GM12878 (cell line): ENCODE measurements at regions not wholly inside any gene's neighbourhood (a gene's known extent, or its start where the extent isn't known, plus 50 kb on each side); places are given as distances from the start of the nearest gene placed in this dataset.

Source experiments
- ATAC-seq: fragments of 200-7000 bp; cut with Tn5 transposase; 3 replicates; pipeline ENCODE4 v1.9.1; 2020; ENCODE audit warnings: mild to moderate bottlenecking, moderate library complexity
- BruUV-seq: library from RNA; stranded (reverse); fragments of 400-500 nt; replicated peaks from 2 replicates; lab custom pipeline; 2021; lab: Mats Ljungman, UMichigan
- CTCF ChIA-PET: fragments of 300-600 bp; sonication (Branson Sonifier 250); formaldehyde crosslinking; extraction: SDS; loops from one replicate; lab custom pipeline; 2021; ENCODE audit warnings: inconsistent platforms; lab: Yijun Ruan, JAX
- POLR2A ChIA-PET: fragments of 350-600 bp; formaldehyde crosslinking; extraction: SDS; loops from one replicate; lab custom pipeline; 2021; ENCODE audit warnings: inconsistent platforms; lab: Charles Lee
- RAD21 ChIA-PET: fragments of 300-600 bp; sonication (Branson Sonifier 250); formaldehyde crosslinking; loops from one replicate; lab custom pipeline; 2023; ENCODE audit warnings: antibody characterized with exemption; ENCODE audit not compliant: unreplicated experiment; lab: Charles Lee
- SMC1A ChIA-PET: fragments of 300-600 bp; sonication (Branson Sonifier 250); formaldehyde crosslinking; loops from one replicate; lab custom pipeline; 2023; ENCODE audit not compliant: unreplicated experiment, uncharacterized antibody; lab: Charles Lee
- DNase-seq: peaks from one replicate; pipeline ENCODE4 v3.0.0-alpha.2; 2011; ENCODE audit warnings: low read depth, low spot score
- FAIRE-seq: peaks from 3 replicates; lab custom pipeline; 2011; peaks lifted over from hg19 to GRCh38; lab: Jason Lieb, UNC
- H2AFZ ChIP-seq: 2 replicates; pipeline ENCODE4 v1.6.0; 2011; ENCODE audit warnings: low read depth, low read length, control low read depth; ENCODE audit not compliant: control insufficient read depth
- H3K27ac ChIP-seq: 2 replicates; pipeline ENCODE4 v1.5.1; 2011; ENCODE audit warnings: control low read depth; ENCODE audit not compliant: control insufficient read depth, insufficient read depth
- H3K27me3 ChIP-seq, 2 experiments: replicated peaks in 1 of 2; 2 replicates each; pipeline versions ENCODE4 v1.6.0 to v1.6.1; 2011; ENCODE audit warnings: low read length in 1 of 2; ENCODE audit not compliant: control insufficient read depth in 2 of 2, insufficient read depth in 2 of 2
- H3K36me3 ChIP-seq, 2 experiments: 2 replicates each; pipeline ENCODE4 v1.5.1; 2011; ENCODE audit warnings: low read length in 1 of 2; ENCODE audit not compliant: control insufficient read depth in 2 of 2, insufficient read depth in 2 of 2
- H3K4me1 ChIP-seq: 2 replicates; pipeline ENCODE4 v1.6.1; 2011; ENCODE audit warnings: mild to moderate bottlenecking, low read length, moderate library complexity, mixed read lengths; ENCODE audit not compliant: control insufficient read depth, insufficient read depth
- H3K4me2 ChIP-seq: 2 replicates; pipeline ENCODE4 v1.6.0; 2011; ENCODE audit warnings: control low read depth; ENCODE audit not compliant: control insufficient read depth, insufficient read depth
- H3K4me3 ChIP-seq: fragments of 200-600 bp; sonication (generic); 2 replicates; pipeline ENCODE4 v1.5.1; 2016
- H3K79me2 ChIP-seq: 2 replicates; pipeline ENCODE4 v1.6.0; 2011; ENCODE audit warnings: low read length; ENCODE audit not compliant: control insufficient read depth, insufficient read depth
- H3K9ac ChIP-seq: 2 replicates; pipeline ENCODE4 v1.8.0; 2011; ENCODE audit warnings: low read length, control low read depth, mixed read lengths; ENCODE audit not compliant: control insufficient read depth, insufficient read depth
- H3K9me3 ChIP-seq: replicated peaks from 3 replicates; pipeline ENCODE4 v1.5.1; 2011; ENCODE audit warnings: mild to moderate bottlenecking, low read length; ENCODE audit not compliant: control insufficient read depth, insufficient read depth
- H4K20me1 ChIP-seq: 2 replicates; pipeline ENCODE4 v1.6.0; 2011; ENCODE audit not compliant: control insufficient read depth, insufficient read depth
- CBX3 ChIP-seq: fragments of 200-600 bp; sonication (generic); IDR thresholded peaks from 2 replicates; pipeline ENCODE4 v1.6.1; 2016; ENCODE audit warnings: low read depth, borderline replicate concordance
- CREM ChIP-seq: IDR thresholded peaks from 2 replicates; pipeline ENCODE4 v1.6.1; 2014; ENCODE audit warnings: antibody characterized with exemption, low read depth
- FOXK2 ChIP-seq: fragments of 450-650 bp; IDR thresholded peaks from 2 replicates; pipeline ENCODE4 v1.6.1; 2017; ENCODE audit warnings: mild to moderate bottlenecking, moderate library complexity
- MYB ChIP-seq: fragments of 150-350 bp; IDR thresholded peaks from 2 replicates; pipeline ENCODE4 v1.6.1; 2014; ENCODE audit warnings: mild to moderate bottlenecking, low read depth, low read length, borderline replicate concordance
- NBN ChIP-seq: fragments of 450-650 bp; IDR thresholded peaks from 2 replicates; pipeline ENCODE4 v1.6.1; 2016
- SIX5 ChIP-seq: IDR thresholded peaks from 2 replicates; pipeline ENCODE4 v1.6.1; 2011; ENCODE audit warnings: mild to moderate bottlenecking, low read depth, low read length, moderate library complexity; ENCODE audit not compliant: severe bottlenecking
- SPI1 ChIP-seq: IDR thresholded peaks from 2 replicates; pipeline ENCODE4 v1.6.1; 2011; ENCODE audit warnings: low read depth, mild to moderate bottlenecking, low read length, moderate library complexity, borderline replicate concordance; ENCODE audit not compliant: insufficient read depth
- SREBF1 ChIP-seq: IDR thresholded peaks from 2 replicates; pipeline ENCODE4 v1.6.1; 2012; ENCODE audit warnings: mild to moderate bottlenecking, low read length
- STAT1 ChIP-seq: fragments of 450-650 bp; conservative IDR thresholded peaks from 2 replicates; pipeline ENCODE4 v1.6.1; 2014; ENCODE audit warnings: antibody characterized with exemption, mild to moderate bottlenecking
- TCF3 ChIP-seq: IDR thresholded peaks from 2 replicates; pipeline ENCODE4 v1.6.1; 2012; ENCODE audit warnings: low read depth, mild to moderate bottlenecking, low read length, borderline replicate concordance; ENCODE audit not compliant: insufficient read depth
- ZBED1 ChIP-seq: IDR thresholded peaks from 2 replicates; pipeline ENCODE4 v1.6.1; 2016; ENCODE audit warnings: borderline replicate concordance
- ZSCAN29 ChIP-seq: fragments of 450-650 bp; IDR thresholded peaks from 2 replicates; pipeline ENCODE4 v1.6.1; 2017; ENCODE audit warnings: mild to moderate bottlenecking, moderate library complexity
- WGBS: methylation state at CpG from one replicate; pipeline ENCODE4 v1.1.6; 2016; ENCODE audit warnings: low lambda C conversion rate; ENCODE audit not compliant: insufficient replicate concordance, insufficient coverage; ENCODE audit errors: missing lambda C conversion rate; 5-methylcytosine and 5-hydroxymethylcytosine counted together
- in situ Hi-C: fragments of 300-500 bp; cut with MboI; formaldehyde crosslinking; loops from 9 replicates; pipeline ENCODE4 v1.14.3; 2018; ENCODE audit warnings: mixed read lengths
- intact Hi-C: fragments of 100-400 bp; cut with micrococcal nuclease; formaldehyde crosslinking; loops from one replicate; pipeline ENCODE4 v1.14.2; 2022; ENCODE audit not compliant: unreplicated experiment
- TF ChIP-seq, protein P1 (sequence below): IDR thresholded peaks from 2 replicates; pipeline ENCODE4 v1.6.1; 2011; ENCODE audit warnings: borderline replicate concordance, low read depth, mild to moderate bottlenecking, moderate library complexity, mixed read lengths, low read length; ENCODE audit not compliant: insufficient read depth; ENCODE audit errors: extremely low read length
- TF ChIP-seq, protein P2 (sequence below): IDR thresholded peaks from 2 replicates; pipeline ENCODE4 v1.6.1; 2012; ENCODE audit warnings: low read depth, low read length, improper control_type of control experiment
- TF ChIP-seq, protein P3 (sequence below): fragments of 450-650 bp; IDR thresholded peaks from 2 replicates; pipeline ENCODE4 v1.6.1; 2017; ENCODE audit warnings: mild to moderate bottlenecking, moderate library complexity

DNA sequence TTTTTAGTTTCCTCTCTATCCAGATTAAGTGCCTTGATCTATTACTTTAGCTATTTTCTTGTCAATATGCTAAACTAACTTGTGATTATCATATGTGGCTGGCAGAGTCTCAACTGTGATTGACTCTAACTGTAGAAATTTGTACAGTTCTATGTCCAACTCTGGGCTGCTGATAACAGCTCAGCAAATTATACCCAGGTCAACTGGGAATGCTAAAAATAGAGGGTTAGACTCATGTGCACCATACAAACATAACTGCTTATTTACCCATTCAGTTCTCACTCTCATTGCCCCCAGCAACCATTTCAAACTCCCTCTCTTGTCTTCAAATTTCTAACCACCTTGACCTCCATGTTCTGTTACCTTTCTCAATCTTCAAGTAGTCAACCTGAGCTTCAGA is 576.9 kb downstream of the TDRD15 start (continued):
- TF ChIP-seq CREM: no peak
- no peak for TF ChIP-seq CBX3
- no peak for TF ChIP-seq STAT1
- TF ChIP-seq TCF3: no peak
- TF ChIP-seq SREBF1: no peak
- no peak for TF ChIP-seq NBN
- no peak for TF ChIP-seq SPI1
- no peak for TF ChIP-seq MYB

DNA sequence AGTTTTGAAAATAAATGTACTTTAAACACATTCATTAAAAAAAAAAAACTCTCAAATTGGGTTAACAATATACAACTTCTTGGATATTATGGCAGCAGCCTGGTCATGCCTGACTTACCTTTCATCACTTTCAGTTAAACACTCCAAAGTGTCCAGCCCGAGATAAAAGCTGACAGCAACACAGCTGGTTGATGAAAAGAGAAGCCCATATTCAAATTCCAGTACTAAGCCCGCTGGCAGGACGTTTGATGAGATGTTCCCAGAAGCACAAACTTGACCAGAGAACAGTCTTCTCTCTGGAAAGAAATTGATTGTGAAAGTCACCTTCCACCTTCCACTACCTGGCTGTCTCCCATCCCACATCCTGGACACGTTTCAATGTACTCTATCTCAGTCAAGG is 586.3 kb downstream of the TDRD15 start:
- WGBS: 5% methylated on average over 4 of the region's 4 CpGs
- H3K9ac ChIP-seq: no peak overlapping the region
- intact Hi-C loops (no loop called here), in situ Hi-C loops (no loop called here)
- ChIA-PET SMC1A (no interaction called here), CTCF (no interaction called here), RAD21 (no interaction called here), POLR2A (no interaction called here)
- no peak overlapping the region for H2AFZ ChIP-seq
- H3K9me3 ChIP-seq: no peaks in the 10 kb centered on the region
- DNase-seq (no peak), FAIRE-seq (no peak), ATAC-seq (no peak)
- H3K36me3 ChIP-seq: no peaks in the 10 kb centered on the region
- no peak overlapping the region for H3K4me3 ChIP-seq
- H3K27ac ChIP-seq: no peak overlapping the region
- no peaks in the 10 kb centered on the region for H4K20me1 ChIP-seq
- H3K4me2 ChIP-seq: no peak overlapping the region
- H3K27me3 ChIP-seq: no peaks in the 10 kb centered on the region
- BruUV-seq: no TSS peak
- no peaks in the 10 kb centered on the region for H3K79me2 ChIP-seq
- no peaks in the 10 kb centered on the region for H3K4me1 ChIP-seq
- TF ChIP-seq SIX5 (no peak), FOXK2 (no peak), ZSCAN29 (no peak), ZBED1 (no peak)
- TF ChIP-seq, protein P1, sequence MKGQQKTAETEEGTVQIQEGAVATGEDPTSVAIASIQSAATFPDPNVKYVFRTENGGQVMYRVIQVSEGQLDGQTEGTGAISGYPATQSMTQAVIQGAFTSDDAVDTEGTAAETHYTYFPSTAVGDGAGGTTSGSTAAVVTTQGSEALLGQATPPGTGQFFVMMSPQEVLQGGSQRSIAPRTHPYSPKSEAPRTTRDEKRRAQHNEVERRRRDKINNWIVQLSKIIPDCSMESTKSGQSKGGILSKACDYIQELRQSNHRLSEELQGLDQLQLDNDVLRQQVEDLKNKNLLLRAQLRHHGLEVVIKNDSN: no peak
- TF ChIP-seq, protein P2, sequence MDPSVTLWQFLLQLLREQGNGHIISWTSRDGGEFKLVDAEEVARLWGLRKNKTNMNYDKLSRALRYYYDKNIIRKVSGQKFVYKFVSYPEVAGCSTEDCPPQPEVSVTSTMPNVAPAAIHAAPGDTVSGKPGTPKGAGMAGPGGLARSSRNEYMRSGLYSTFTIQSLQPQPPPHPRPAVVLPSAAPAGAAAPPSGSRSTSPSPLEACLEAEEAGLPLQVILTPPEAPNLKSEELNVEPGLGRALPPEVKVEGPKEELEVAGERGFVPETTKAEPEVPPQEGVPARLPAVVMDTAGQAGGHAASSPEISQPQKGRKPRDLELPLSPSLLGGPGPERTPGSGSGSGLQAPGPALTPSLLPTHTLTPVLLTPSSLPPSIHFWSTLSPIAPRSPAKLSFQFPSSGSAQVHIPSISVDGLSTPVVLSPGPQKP: no peak
- TF ChIP-seq, protein P3, sequence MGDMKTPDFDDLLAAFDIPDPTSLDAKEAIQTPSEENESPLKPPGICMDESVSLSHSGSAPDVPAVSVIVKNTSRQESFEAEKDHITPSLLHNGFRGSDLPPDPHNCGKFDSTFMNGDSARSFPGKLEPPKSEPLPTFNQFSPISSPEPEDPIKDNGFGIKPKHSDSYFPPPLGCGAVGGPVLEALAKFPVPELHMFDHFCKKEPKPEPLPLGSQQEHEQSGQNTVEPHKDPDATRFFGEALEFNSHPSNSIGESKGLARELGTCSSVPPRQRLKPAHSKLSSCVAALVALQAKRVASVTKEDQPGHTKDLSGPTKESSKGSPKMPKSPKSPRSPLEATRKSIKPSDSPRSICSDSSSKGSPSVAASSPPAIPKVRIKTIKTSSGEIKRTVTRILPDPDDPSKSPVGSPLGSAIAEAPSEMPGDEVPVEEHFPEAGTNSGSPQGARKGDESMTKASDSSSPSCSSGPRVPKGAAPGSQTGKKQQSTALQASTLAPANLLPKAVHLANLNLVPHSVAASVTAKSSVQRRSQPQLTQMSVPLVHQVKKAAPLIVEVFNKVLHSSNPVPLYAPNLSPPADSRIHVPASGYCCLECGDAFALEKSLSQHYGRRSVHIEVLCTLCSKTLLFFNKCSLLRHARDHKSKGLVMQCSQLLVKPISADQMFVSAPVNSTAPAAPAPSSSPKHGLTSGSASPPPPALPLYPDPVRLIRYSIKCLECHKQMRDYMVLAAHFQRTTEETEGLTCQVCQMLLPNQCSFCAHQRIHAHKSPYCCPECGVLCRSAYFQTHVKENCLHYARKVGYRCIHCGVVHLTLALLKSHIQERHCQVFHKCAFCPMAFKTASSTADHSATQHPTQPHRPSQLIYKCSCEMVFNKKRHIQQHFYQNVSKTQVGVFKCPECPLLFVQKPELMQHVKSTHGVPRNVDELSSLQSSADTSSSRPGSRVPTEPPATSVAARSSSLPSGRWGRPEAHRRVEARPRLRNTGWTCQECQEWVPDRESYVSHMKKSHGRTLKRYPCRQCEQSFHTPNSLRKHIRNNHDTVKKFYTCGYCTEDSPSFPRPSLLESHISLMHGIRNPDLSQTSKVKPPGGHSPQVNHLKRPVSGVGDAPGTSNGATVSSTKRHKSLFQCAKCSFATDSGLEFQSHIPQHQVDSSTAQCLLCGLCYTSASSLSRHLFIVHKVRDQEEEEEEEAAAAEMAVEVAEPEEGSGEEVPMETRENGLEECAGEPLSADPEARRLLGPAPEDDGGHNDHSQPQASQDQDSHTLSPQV: no peak
